ENCODE measurements at regions not wholly inside any gene's neighbourhood (a gene's known extent, or its start where the extent isn't known, plus 50 kb on each side); places are given as distances from the start of the nearest gene placed in this dataset.

DNA sequence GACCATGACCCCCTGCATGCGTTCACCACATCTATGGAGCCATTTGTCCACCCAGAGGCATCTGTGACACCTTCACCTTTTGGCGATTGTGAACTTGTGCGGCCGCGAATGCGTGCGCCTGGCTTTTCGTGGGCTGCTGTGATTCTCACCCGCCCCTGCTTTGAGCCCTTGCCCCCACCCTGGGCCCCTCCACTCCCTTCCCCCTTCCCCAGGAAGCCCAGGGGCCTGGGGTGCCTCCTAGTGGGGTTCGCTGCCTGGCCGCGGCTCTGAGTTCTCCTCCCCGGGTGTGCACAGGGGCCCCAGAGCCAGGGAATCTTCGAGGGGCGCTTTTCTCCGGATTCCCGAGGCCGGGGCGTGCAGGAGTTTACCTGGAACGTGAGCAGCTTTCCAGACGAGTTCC is 97.9 kb upstream of the ACTRT2 start:
- DNase-seq (no peak), ATAC-seq (ENCODE audit: low read depth) (no peak)
- Mint-ChIP-seq H3K36me3 (ENCODE audit: low read depth) (no peaks in the 10 kb centered on the region), H3K27ac (no peak overlapping the region), H3K27me3 (peaks cover 7% of the 10 kb centered on the region), H3K9me3 (no peaks in the 10 kb centered on the region), H3K4me3 (no peak overlapping the region), H3K4me1 (peaks cover 7% of the 10 kb centered on the region)
- CTCF ChIA-PET, result no interaction called here
- POLR2A ChIA-PET, result no interaction called here
- TF ChIP-seq, protein P1, sequence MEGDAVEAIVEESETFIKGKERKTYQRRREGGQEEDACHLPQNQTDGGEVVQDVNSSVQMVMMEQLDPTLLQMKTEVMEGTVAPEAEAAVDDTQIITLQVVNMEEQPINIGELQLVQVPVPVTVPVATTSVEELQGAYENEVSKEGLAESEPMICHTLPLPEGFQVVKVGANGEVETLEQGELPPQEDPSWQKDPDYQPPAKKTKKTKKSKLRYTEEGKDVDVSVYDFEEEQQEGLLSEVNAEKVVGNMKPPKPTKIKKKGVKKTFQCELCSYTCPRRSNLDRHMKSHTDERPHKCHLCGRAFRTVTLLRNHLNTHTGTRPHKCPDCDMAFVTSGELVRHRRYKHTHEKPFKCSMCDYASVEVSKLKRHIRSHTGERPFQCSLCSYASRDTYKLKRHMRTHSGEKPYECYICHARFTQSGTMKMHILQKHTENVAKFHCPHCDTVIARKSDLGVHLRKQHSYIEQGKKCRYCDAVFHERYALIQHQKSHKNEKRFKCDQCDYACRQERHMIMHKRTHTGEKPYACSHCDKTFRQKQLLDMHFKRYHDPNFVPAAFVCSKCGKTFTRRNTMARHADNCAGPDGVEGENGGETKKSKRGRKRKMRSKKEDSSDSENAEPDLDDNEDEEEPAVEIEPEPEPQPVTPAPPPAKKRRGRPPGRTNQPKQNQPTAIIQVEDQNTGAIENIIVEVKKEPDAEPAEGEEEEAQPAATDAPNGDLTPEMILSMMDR (IDR thresholded peaks at IDR 0.05), result no peak
- intact Hi-C loops (cut with micrococcal nuclease), result no loop called here

DNA sequence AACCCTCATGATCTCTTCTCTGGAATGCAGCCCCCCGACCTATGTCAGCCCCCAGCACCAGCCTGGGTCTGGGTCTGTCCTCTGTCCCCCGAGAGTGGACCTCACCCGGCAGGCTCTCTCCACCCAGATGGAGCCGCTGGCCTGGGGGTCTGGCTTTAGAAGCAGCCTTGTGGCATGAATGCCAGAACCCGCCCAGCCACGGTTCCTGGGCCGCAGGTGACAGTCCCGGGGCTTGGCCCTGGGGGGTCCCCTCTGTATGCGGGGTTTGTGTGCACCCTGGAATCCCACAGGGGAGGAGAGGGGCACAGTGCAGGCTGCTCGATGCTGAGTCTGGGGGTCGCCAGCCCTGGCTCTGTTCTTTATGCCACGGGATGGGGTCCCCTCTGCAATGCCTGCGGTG is 96.0 kb upstream of the ACTRT2 start:
- POLR2A ChIA-PET, result no interaction called here
- ATAC-seq (ENCODE audit: low read depth), result no peak
- TF ChIP-seq, protein P1 (IDR thresholded peaks at IDR 0.05), result no peak
- Mint-ChIP-seq H3K27ac (no peak overlapping the region), H3K36me3 (ENCODE audit: low read depth) (no peaks in the 10 kb centered on the region), H3K27me3 (peaks cover 7% of the 10 kb centered on the region), H3K9me3 (no peaks in the 10 kb centered on the region), H3K4me3 (no peak overlapping the region), H3K4me1 (peaks cover 7% of the 10 kb centered on the region)
- intact Hi-C loops (cut with micrococcal nuclease), result no loop called here
- CTCF ChIA-PET, result no interaction called here
- DNase-seq, result no peak

DNA sequence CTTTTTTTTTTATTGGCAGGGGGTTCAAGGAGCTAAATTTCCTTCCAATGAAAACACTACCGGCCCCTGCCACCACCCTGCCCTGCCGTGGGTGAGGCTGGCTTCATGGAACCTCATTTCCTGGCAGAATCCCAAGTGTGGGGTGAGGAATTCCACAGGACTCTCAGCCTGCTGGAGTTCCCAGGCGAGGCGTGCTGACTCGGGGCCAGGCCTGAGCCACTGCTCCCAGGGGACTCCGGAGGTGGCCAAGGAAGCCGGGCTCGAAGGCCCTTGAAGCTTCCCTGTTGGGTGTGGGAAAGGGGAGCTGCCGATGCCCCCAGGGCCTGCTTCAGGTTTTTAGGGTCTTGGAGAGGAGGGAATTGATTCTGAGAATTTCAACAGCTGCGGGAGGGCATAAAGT is 95.3 kb upstream of the ACTRT2 start:
- H3K4me1 Mint-ChIP-seq, result peaks cover 7% of the 10 kb centered on the region
- no peaks in the 10 kb centered on the region for H3K9me3 Mint-ChIP-seq
- DNase-seq (no peak), ATAC-seq (ENCODE audit: low read depth) (no peak)
- intact Hi-C loops (cut with micrococcal nuclease), result no loop called here
- no peaks in the 10 kb centered on the region for H3K36me3 Mint-ChIP-seq (ENCODE audit: low read depth)
- TF ChIP-seq, protein P1 (IDR thresholded peaks at IDR 0.05), result no peak
- H3K4me3 Mint-ChIP-seq, result no peak overlapping the region
- peaks cover 7% of the 10 kb centered on the region for H3K27me3 Mint-ChIP-seq
- ChIA-PET CTCF (no interaction called here), POLR2A (no interaction called here)
- no peak overlapping the region for H3K27ac Mint-ChIP-seq

DNA sequence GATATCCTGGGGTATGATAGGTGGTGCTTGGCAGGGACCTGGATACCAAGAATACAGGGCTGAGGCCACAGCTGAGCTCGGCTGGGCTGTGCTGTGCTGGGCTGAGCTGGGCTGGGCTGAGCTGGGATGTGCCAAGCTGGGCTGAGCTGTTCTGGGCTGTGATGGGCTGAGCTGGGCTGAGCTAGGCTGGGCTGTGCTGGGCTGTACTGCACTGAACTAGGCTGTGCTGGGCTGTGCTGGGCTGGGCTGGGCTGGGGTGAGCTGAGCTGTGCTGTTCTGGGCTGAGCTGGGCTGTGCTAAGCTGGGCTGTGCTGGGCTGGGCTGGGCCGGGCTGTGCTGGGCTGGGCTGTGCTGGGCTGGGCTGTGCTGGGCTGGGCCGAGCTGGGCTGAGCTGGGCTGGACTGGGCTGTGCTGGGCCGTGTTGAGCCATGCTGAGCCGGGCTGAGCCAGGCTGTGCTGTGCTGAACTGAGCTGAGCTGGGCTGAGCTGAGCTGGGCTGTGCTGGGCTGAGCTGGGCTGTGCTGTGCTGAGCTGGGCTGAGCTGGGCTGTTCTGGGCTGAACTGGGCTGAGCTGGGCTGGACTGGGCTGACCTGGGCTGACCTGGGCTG is 94.7 kb upstream of the ACTRT2 start:
- H3K4me3 Mint-ChIP-seq, result no peak overlapping the region
- peaks cover 7% of the 10 kb centered on the region for H3K27me3 Mint-ChIP-seq
- no peaks in the 10 kb centered on the region for H3K9me3 Mint-ChIP-seq
- no peak for ATAC-seq (ENCODE audit: low read depth)
- DNase-seq, result no peak
- H3K36me3 Mint-ChIP-seq (ENCODE audit: low read depth), result no peaks in the 10 kb centered on the region
- intact Hi-C loops (cut with micrococcal nuclease), result no loop called here
- ChIA-PET CTCF (no interaction called here), POLR2A (no interaction called here)
- no peak overlapping the region for H3K27ac Mint-ChIP-seq
- peaks cover 7% of the 10 kb centered on the region for H3K4me1 Mint-ChIP-seq
- TF ChIP-seq, protein P1 (IDR thresholded peaks at IDR 0.05), result no peak

DNA sequence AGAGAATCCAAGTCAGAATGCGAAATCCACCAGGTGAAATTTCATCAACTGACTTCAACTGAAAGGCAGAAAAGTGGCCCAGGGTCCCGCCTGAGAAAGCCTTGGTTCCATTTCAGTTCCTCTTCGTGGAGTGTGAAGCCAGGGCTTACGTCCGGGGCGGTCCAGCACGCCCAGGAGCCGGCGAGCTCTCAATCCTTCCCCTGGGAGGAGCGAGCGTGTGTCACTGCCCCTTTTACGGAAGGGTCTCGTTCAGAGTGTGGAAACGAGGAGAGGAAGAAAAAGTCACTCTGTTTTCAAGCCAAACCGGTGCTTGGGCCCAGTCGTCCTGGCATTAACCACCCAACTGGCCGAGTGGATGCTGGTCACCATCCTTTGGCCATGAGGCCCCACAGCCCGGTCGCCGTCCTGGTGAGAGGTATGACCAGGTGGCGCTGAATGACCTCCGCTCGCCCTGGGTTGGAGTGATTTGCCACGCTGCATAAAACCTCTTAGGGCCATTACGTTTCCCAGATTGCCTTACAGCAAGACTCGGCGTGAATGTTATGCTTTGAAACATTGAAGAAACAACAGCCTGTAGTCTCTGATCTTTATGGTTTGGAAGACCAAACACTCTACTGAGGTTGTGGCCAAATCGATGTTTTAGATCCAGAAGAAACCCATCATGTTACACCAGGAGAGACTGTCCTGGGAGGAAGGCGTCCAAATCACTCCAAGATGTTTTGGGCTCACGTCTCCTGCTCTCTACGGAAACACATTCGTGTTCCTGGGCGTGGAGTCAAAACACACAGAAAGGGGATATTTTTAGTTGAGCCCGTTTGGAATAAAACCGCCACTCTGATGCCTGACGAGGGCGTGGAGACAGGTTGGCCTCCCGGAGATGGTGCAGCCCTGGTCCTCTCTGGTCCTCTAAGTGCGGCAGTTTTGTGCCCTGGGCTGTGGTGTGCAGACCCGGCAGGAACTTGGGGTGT is 93.6 kb upstream of the ACTRT2 start:
- ATAC-seq (ENCODE audit: low read depth) (no peak), DNase-seq (no peak)
- H3K27ac Mint-ChIP-seq, result no peak overlapping the region
- CTCF ChIA-PET, result no interaction called here
- intact Hi-C loops (cut with micrococcal nuclease), result no loop called here
- peaks cover 4% of the 10 kb centered on the region for H3K4me1 Mint-ChIP-seq
- no peak overlapping the region for H3K4me3 Mint-ChIP-seq
- TF ChIP-seq, protein P1 (IDR thresholded peaks at IDR 0.05), result no peak
- no peaks in the 10 kb centered on the region for H3K9me3 Mint-ChIP-seq
- peaks cover 7% of the 10 kb centered on the region for H3K27me3 Mint-ChIP-seq
- POLR2A ChIA-PET, result no interaction called here
- H3K36me3 Mint-ChIP-seq (ENCODE audit: low read depth), result no peaks in the 10 kb centered on the region

Measured in activated B cell treated with CpG ODN at 0.5 μM for 24 hours (primary cell).